H1 (cell line): ENCODE measurements at regions not wholly inside any gene's neighbourhood (a gene's known extent, or its start where the extent isn't known, plus 50 kb on each side); places are given as distances from the start of the nearest gene placed in this dataset.

Experiments
- CTCF ChIA-PET: fragments of 300-600 bp; sonication (Branson Sonifier 250); formaldehyde crosslinking; loops from one replicate; lab custom pipeline; 2021; ENCODE audit not compliant: partially characterized antibody; lab: Charles Lee
- POLR2A ChIA-PET: fragments of 300-600 bp; sonication (Branson Sonifier 250); formaldehyde crosslinking; loops from one replicate; lab custom pipeline; 2021; ENCODE audit warnings: inconsistent platforms; ENCODE audit not compliant: partially characterized antibody; lab: Charles Lee
- DNase-seq, 2 experiments: peaks; one replicate each; pipeline versions ENCODE4 v3.0.0 to v3.0.0-alpha.2; 2010 to 2022; ENCODE audit warnings: low spot score in 2 of 2, low read depth in 1 of 2, mixed read lengths in 1 of 2
- FAIRE-seq: peaks from 2 replicates; lab custom pipeline; 2011; peaks lifted over from hg19 to GRCh38; lab: Jason Lieb, UNC
- H2AFZ ChIP-seq: 2 replicates; pipeline ENCODE4 v1.8.1; 2012; ENCODE audit warnings: low read length, inconsistent platforms
- H2AK5ac ChIP-seq: 2 replicates; pipeline ENCODE4 v1.6.1; 2013; ENCODE audit warnings: low read depth, low read length
- H2BK120ac ChIP-seq: replicated peaks from 2 replicates; pipeline ENCODE3; 2013; ENCODE audit warnings: low read depth, low read length, inconsistent platforms
- H2BK12ac ChIP-seq: 2 replicates; pipeline ENCODE4 v1.6.1; 2013; ENCODE audit warnings: low read depth, low read length
- H2BK15ac ChIP-seq: 2 replicates; pipeline ENCODE4 v1.6.1; 2013; ENCODE audit warnings: low read length
- H2BK20ac ChIP-seq: 2 replicates; pipeline ENCODE4 v1.6.1; 2013; ENCODE audit warnings: low read length
- H2BK5ac ChIP-seq: 2 replicates; pipeline ENCODE4 v1.6.1; 2013; ENCODE audit warnings: low read depth, low read length
- H3K14ac ChIP-seq: 2 replicates; pipeline ENCODE4 v1.6.1; 2013; ENCODE audit warnings: inconsistent platforms; ENCODE audit not compliant: insufficient read length
- H3K18ac ChIP-seq: 2 replicates; pipeline ENCODE4 v1.6.1; 2013; ENCODE audit warnings: low read length; ENCODE audit errors: extremely low read depth
- H3K23ac ChIP-seq: 2 replicates; pipeline ENCODE4 v1.6.1; 2013; ENCODE audit warnings: inconsistent platforms; ENCODE audit not compliant: insufficient read length
- H3K23me2 ChIP-seq: 2 replicates; pipeline ENCODE4 v1.6.1; 2013; ENCODE audit warnings: low read depth, low read length
- H3K27ac ChIP-seq: 2 replicates; pipeline ENCODE4 v1.6.1; 2011; ENCODE audit warnings: low read depth, low read length, inconsistent platforms
- H3K27me3 ChIP-seq, 4 experiments: replicated peaks in 1 of 4; 1 replicate in 1 of 4; 2 replicates in 3 of 4; pipeline versions ENCODE4 v1.6.1 to v1.8.1; 2011 to 2013; ENCODE audit warnings: low read length in 3 of 4, mild to moderate bottlenecking in 3 of 4, inconsistent platforms in 2 of 4, mixed read lengths in 2 of 4, moderate library complexity in 1 of 4; ENCODE audit not compliant: control insufficient read depth in 3 of 4, insufficient read depth in 3 of 4; ENCODE audit errors: extremely low read depth in 1 of 4
- H3K36me3 ChIP-seq, 4 experiments: 2 replicates each; pipeline versions ENCODE4 v1.6.1 to v1.8.1; 2011 to 2013; ENCODE audit warnings: mild to moderate bottlenecking in 4 of 4, low read length in 3 of 4, moderate library complexity in 2 of 4, control low read depth in 1 of 4, inconsistent platforms in 1 of 4; ENCODE audit not compliant: insufficient read depth in 4 of 4, control insufficient read depth in 2 of 4
- H3K4ac ChIP-seq: replicated peaks from 2 replicates; pipeline ENCODE3; 2013; ENCODE audit warnings: low read length, low read depth, mixed read lengths, inconsistent platforms; ENCODE audit not compliant: insufficient read length
- H3K4me1 ChIP-seq, 4 experiments: replicated peaks in 1 of 4; 1 replicate in 1 of 4; 2 replicates in 3 of 4; pipeline versions ENCODE4 v1.6.1 to v1.8.1; 2011 to 2013; ENCODE audit warnings: low read length in 3 of 4, inconsistent platforms in 2 of 4, mixed read lengths in 1 of 4; ENCODE audit not compliant: insufficient read depth in 4 of 4, control insufficient read depth in 3 of 4
- H3K4me2 ChIP-seq, 2 experiments: 2 replicates each; pipeline versions ENCODE4 v1.6.1 to v1.8.1; 2011 to 2013; ENCODE audit warnings: low read depth in 2 of 2, low read length in 2 of 2, control low read depth in 1 of 2, inconsistent platforms in 1 of 2, mild to moderate bottlenecking in 1 of 2; ENCODE audit not compliant: insufficient read depth in 1 of 2
- H3K4me3 ChIP-seq, 4 experiments: fragments of 200-600, 300-600 bp in 1 of 4; sonication (generic), shearing (Covaris generic), sonication (Bioruptor Twin) in 1 of 4; 2 replicates each; pipeline versions ENCODE4 v1.5.1 to v1.8.1; 2011 to 2016; ENCODE audit warnings: low read length in 4 of 4, low read depth in 3 of 4, control low read depth in 2 of 4, inconsistent platforms in 2 of 4, mild to moderate bottlenecking in 2 of 4, mixed read lengths in 1 of 4, moderate library complexity in 1 of 4; ENCODE audit not compliant: insufficient read depth in 2 of 4; ENCODE audit errors: extremely low read depth in 1 of 4
- H3K56ac ChIP-seq: replicated peaks from 2 replicates; pipeline ENCODE3; 2013; ENCODE audit warnings: low read depth, mild to moderate bottlenecking, mixed read lengths, low read length, inconsistent platforms; ENCODE audit not compliant: insufficient read length
- H3K79me1 ChIP-seq: 2 replicates; pipeline ENCODE4 v1.6.1; 2013; ENCODE audit warnings: low read depth, low read length, control low read depth
- H3K79me2 ChIP-seq, 2 experiments: 2 replicates each; pipeline versions ENCODE4 v1.6.1 to v1.8.1; 2012 to 2013; ENCODE audit warnings: low read length in 2 of 2, mild to moderate bottlenecking in 2 of 2, inconsistent platforms in 1 of 2; ENCODE audit not compliant: insufficient read depth in 2 of 2, control insufficient read depth in 1 of 2
- H3K9ac ChIP-seq, 4 experiments: replicated peaks in 1 of 4; 1 replicate in 1 of 4; 2 replicates in 3 of 4; pipeline versions ENCODE4 v1.6.1 to v1.8.1; 2011 to 2013; ENCODE audit warnings: low read depth in 3 of 4, low read length in 3 of 4, control low read depth in 2 of 4, mild to moderate bottlenecking in 2 of 4, moderate library complexity in 2 of 4, inconsistent platforms in 1 of 4; ENCODE audit errors: extremely low read depth in 1 of 4
- H3K9me3 ChIP-seq, 2 experiments: 2 replicates each; pipeline versions ENCODE4 v1.6.1 to v1.8.1; 2012 to 2013; ENCODE audit warnings: mild to moderate bottlenecking in 2 of 2, moderate library complexity in 2 of 2, control low read depth in 1 of 2, inconsistent platforms in 1 of 2, low read depth in 1 of 2, low read length in 1 of 2, mixed read lengths in 1 of 2; ENCODE audit not compliant: insufficient read depth in 2 of 2
- H4K20me1 ChIP-seq, 2 experiments: replicated peaks in 1 of 2; 2 replicates each; pipeline versions ENCODE3 to v1.8.1; 2011 to 2013; ENCODE audit warnings: inconsistent platforms in 2 of 2, low read length in 2 of 2, mild to moderate bottlenecking in 1 of 2; ENCODE audit not compliant: insufficient read depth in 2 of 2, control insufficient read depth in 1 of 2
- H4K5ac ChIP-seq: 2 replicates; pipeline ENCODE4 v1.6.1; 2013; ENCODE audit warnings: low read length, low read depth, mixed read lengths, inconsistent platforms; ENCODE audit not compliant: insufficient read length
- H4K8ac ChIP-seq: 2 replicates; pipeline ENCODE4 v1.8.0; 2013; ENCODE audit warnings: mild to moderate bottlenecking, moderate library complexity, low read length, inconsistent platforms; ENCODE audit not compliant: insufficient read depth; ENCODE audit errors: extremely low read depth
- H4K91ac ChIP-seq: replicated peaks from 2 replicates; pipeline ENCODE3; 2013; ENCODE audit warnings: low read length, mixed read lengths, inconsistent platforms; ENCODE audit not compliant: insufficient read length
- BACH1 ChIP-seq: IDR thresholded peaks from 2 replicates; pipeline ENCODE4 v1.6.1; 2012; ENCODE audit warnings: low read length, improper control_type of control experiment
- GTF2F1 ChIP-seq: IDR thresholded peaks from 2 replicates; pipeline ENCODE4 v1.6.1; 2012; ENCODE audit warnings: low read depth, low read length, improper control_type of control experiment, borderline replicate concordance
- HDAC2 ChIP-seq, 2 experiments: fragments of 300-600 bp in 1 of 2; sonication (generic) in 1 of 2; IDR thresholded peaks; 2 replicates each; pipeline ENCODE4 v1.6.1; 2011 to 2012; ENCODE audit warnings: low read depth in 2 of 2, low read length in 2 of 2, mild to moderate bottlenecking in 2 of 2, moderate library complexity in 2 of 2, borderline replicate concordance in 1 of 2, inconsistent platforms in 1 of 2
- MAFK ChIP-seq: IDR thresholded peaks from 2 replicates; pipeline ENCODE4 v1.6.1; 2012; ENCODE audit warnings: low read depth, mild to moderate bottlenecking, improper control_type of control experiment, low read length
- SAP30 ChIP-seq: fragments of 300-600 bp; sonication (generic); IDR thresholded peaks from 2 replicates; pipeline ENCODE4 v1.7.1; 2012; ENCODE audit warnings: low read length, moderate library complexity, mild to moderate bottlenecking, inconsistent platforms; ENCODE audit not compliant: insufficient read depth, insufficient replicate concordance
- SUZ12 ChIP-seq: fragments of 200-600 bp; sonication (generic); IDR thresholded peaks from 2 replicates; pipeline ENCODE4 v1.6.1; 2012; ENCODE audit warnings: mild to moderate bottlenecking, inconsistent platforms, low read length, moderate library complexity, mixed read lengths
- TEAD4 ChIP-seq: IDR thresholded peaks from 2 replicates; pipeline ENCODE4 v1.6.1; 2012; ENCODE audit warnings: low read depth, low read length, inconsistent platforms, mixed read lengths
- TF ChIP-seq, protein P1 (sequence below), 3 experiments: IDR thresholded peaks; 1 replicate in 2 of 3; 2 replicates in 1 of 3; pipeline versions ENCODE4 v1.5.1 to v1.6.1; 2011; ENCODE audit warnings: low read length in 3 of 3, mild to moderate bottlenecking in 3 of 3, inconsistent platforms in 2 of 3, low read depth in 1 of 3, moderate library complexity in 1 of 3; ENCODE audit not compliant: insufficient read depth in 1 of 3; ENCODE audit errors: control extremely low read depth in 1 of 3

DNA sequence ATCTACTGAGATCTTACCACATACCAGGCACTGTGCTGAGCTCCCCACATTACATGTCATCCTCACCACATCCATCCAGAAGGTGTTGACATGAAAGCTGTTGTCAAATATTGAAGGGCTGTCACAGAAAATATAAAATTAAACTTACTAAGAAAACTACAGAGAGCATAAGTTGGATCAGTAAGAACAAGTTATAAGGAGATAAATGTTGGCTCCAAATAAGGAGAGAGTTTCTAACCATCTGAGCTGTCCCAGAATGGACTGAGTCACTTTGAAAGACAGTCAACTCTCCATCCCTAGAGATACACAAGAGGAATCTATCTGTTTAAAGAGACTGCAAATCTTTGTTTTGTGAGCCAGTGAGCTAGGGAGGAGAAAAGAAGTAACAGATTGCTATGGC lies 169.8 kb downstream of the DRD1 start:
- Histone ChIP-seq H3K56ac (no peak overlapping the region), H3K23ac (no peak overlapping the region), H3K4me3 (no peak overlapping the region), H2AFZ (no peak overlapping the region), H2BK120ac (no peak overlapping the region)
- POLR2A ChIA-PET, result interaction anchor here (0.6 kb wide), 1 partner anchor 99 kb away, joined by 4 read pairs; no protein-coding TSS in a partner anchor
- no peak for FAIRE-seq
- no peak for TF ChIP-seq MAFK
- no peak for TF ChIP-seq SUZ12
- no peak for TF ChIP-seq HDAC2 (IDR thresholded peaks at IDR 0.05; ENCODE audit: borderline replicate concordance in 1 of 2, low read depth in 2 of 2, low read length in 2 of 2)
- no peak for TF ChIP-seq TEAD4
- TF ChIP-seq GTF2F1, result no peak
- TF ChIP-seq, protein P1, sequence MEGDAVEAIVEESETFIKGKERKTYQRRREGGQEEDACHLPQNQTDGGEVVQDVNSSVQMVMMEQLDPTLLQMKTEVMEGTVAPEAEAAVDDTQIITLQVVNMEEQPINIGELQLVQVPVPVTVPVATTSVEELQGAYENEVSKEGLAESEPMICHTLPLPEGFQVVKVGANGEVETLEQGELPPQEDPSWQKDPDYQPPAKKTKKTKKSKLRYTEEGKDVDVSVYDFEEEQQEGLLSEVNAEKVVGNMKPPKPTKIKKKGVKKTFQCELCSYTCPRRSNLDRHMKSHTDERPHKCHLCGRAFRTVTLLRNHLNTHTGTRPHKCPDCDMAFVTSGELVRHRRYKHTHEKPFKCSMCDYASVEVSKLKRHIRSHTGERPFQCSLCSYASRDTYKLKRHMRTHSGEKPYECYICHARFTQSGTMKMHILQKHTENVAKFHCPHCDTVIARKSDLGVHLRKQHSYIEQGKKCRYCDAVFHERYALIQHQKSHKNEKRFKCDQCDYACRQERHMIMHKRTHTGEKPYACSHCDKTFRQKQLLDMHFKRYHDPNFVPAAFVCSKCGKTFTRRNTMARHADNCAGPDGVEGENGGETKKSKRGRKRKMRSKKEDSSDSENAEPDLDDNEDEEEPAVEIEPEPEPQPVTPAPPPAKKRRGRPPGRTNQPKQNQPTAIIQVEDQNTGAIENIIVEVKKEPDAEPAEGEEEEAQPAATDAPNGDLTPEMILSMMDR (IDR thresholded peaks at IDR 0.05; ENCODE audit: control extremely low read depth in 1 of 3, insufficient read depth in 1 of 3, low read depth in 1 of 3, low read length in 3 of 3), result no peak
- TF ChIP-seq BACH1, result no peak
- TF ChIP-seq SAP30, result no peak
- TF ChIP-seq, all 59 proteins: peak for 0
- H3K9ac ChIP-seq, result no peak overlapping the region
- no peaks in the 10 kb centered on the region for H3K79me2 ChIP-seq
- no peak overlapping the region for H4K91ac ChIP-seq
- no peak overlapping the region for H4K8ac ChIP-seq
- H4K20me1 ChIP-seq, result no peaks in the 10 kb centered on the region
- no peaks in the 10 kb centered on the region for H3K36me3 ChIP-seq
- DNase-seq, result no peak
- H3K4ac ChIP-seq, result no peak overlapping the region
- H4K5ac ChIP-seq, result no peak overlapping the region
- no peaks in the 10 kb centered on the region for H3K9me3 ChIP-seq
- no peaks in the 10 kb centered on the region for H3K23me2 ChIP-seq
- no peak overlapping the region for H2BK20ac ChIP-seq
- no peak overlapping the region for H2BK15ac ChIP-seq
- no peak overlapping the region for H3K14ac ChIP-seq
- H3K27me3 ChIP-seq, result no peaks in the 10 kb centered on the region
- CTCF ChIA-PET, result no interaction called here
- no peak overlapping the region for H3K27ac ChIP-seq
- no peaks in the 10 kb centered on the region for H3K79me1 ChIP-seq
- no peak overlapping the region for H2BK12ac ChIP-seq
- no peak overlapping the region for H2BK5ac ChIP-seq
- H3K4me1 ChIP-seq, result no peaks in the 10 kb centered on the region
- no peak overlapping the region for H2AK5ac ChIP-seq
- no peak overlapping the region for H3K4me2 ChIP-seq
- H3K18ac ChIP-seq, result no peak overlapping the region
